CD4-positive, alpha-beta T cell (primary cell): ENCODE measurements at regions not wholly inside any gene's neighbourhood (a gene's known extent, or its start where the extent isn't known, plus 50 kb on each side); places are given as distances from the start of the nearest gene placed in this dataset.

Source experiments
- ATAC-seq: fragments of 200-7000 bp; cut with Tn5 transposase; one replicate; pipeline ENCODE4 v1.10.0; 2022; ENCODE audit warnings: mild to moderate bottlenecking; ENCODE audit not compliant: poor library complexity
- CTCF ChIA-PET: fragments of 350-600 bp; sonication (Branson Sonifier 250); formaldehyde crosslinking; loops from one replicate; lab custom pipeline; 2021; ENCODE audit warnings: antibody characterized with exemption, inconsistent platforms; lab: Charles Lee
- POLR2A ChIA-PET: fragments of 350-600 bp; sonication (Branson Sonifier 250); formaldehyde crosslinking; loops from one replicate; lab custom pipeline; 2021; ENCODE audit warnings: antibody characterized with exemption, inconsistent platforms; lab: Charles Lee
- DNase-seq, 14 experiments: peaks; one replicate each; pipeline ENCODE4 v3.0.0-alpha.2; 2013 to 2020; ENCODE audit warnings: mixed read lengths in 2 of 14
- H3K27ac ChIP-seq, 2 donors: one replicate each; pipeline versions ENCODE4 v1.5.1 to v1.7.0; 2013; ENCODE audit warnings: low read length in 2 of 2, low read depth in 1 of 2, mild to moderate bottlenecking in 1 of 2
- H3K27me3 ChIP-seq, 2 experiments: 1 replicate in 1 of 2; 2 replicates in 1 of 2; pipeline versions ENCODE4 v1.6.1 to v1.7.0; 2013; ENCODE audit warnings: low read length in 2 of 2, control low read depth in 1 of 2, mild to moderate bottlenecking in 1 of 2, moderate library complexity in 1 of 2; ENCODE audit not compliant: insufficient read depth in 2 of 2, control insufficient read depth in 1 of 2
- H3K36me3 ChIP-seq: one replicate; pipeline ENCODE4 v1.6.1; 2013; ENCODE audit warnings: low read length, control low read depth; ENCODE audit not compliant: insufficient read depth
- H3K4me1 ChIP-seq: one replicate; pipeline ENCODE4 v1.6.1; 2013; ENCODE audit warnings: low read length, control low read depth; ENCODE audit not compliant: insufficient read depth
- H3K4me3 ChIP-seq: one replicate; pipeline ENCODE4 v1.5.1; 2013; ENCODE audit warnings: mild to moderate bottlenecking, low read length, moderate library complexity
- H3K9me3 ChIP-seq, 2 experiments: 1 replicate in 1 of 2; 2 replicates in 1 of 2; pipeline versions ENCODE4 v1.6.1 to v1.7.0; 2013; ENCODE audit warnings: low read length in 2 of 2, mild to moderate bottlenecking in 2 of 2, control low read depth in 1 of 2, moderate library complexity in 1 of 2; ENCODE audit not compliant: control insufficient read depth in 1 of 2, insufficient read depth in 1 of 2
- H3K27ac Mint-ChIP-seq: one replicate; pipeline ENCODE4 v1.8.0; 2020; ENCODE audit warnings: mixed read lengths
- H3K27me3 Mint-ChIP-seq: one replicate; pipeline ENCODE4 v1.8.0; 2021; ENCODE audit warnings: mixed read lengths
- H3K36me3 Mint-ChIP-seq: one replicate; pipeline ENCODE4 v1.8.0; 2021; ENCODE audit warnings: low read depth, mixed read lengths
- H3K4me1 Mint-ChIP-seq: one replicate; pipeline ENCODE4 v1.8.0; 2021; ENCODE audit warnings: low read depth, mixed read lengths
- H3K4me3 Mint-ChIP-seq: one replicate; pipeline ENCODE4 v1.8.0; 2020; ENCODE audit warnings: mild to moderate bottlenecking, mixed read lengths
- H3K9me3 Mint-ChIP-seq: one replicate; pipeline ENCODE4 v1.8.0; 2020; ENCODE audit warnings: mixed read lengths
- intact Hi-C, 2 experiments: fragments of 100-400 bp; cut with DNase I in 1 of 2; cut with micrococcal nuclease in 1 of 2; formaldehyde crosslinking; loops; one replicate each; pipeline versions ENCODE4 v1.15.1 to v1.9.0; 2023 to 2025; cut with DNase I, micrococcal nuclease
- TF ChIP-seq, protein P1 (sequence below): fragments of 200-600 bp; IDR thresholded peaks from one replicate; pipeline ENCODE4 v1.8.0; 2022; ENCODE audit warnings: antibody characterized with exemption, mild to moderate bottlenecking

DNA sequence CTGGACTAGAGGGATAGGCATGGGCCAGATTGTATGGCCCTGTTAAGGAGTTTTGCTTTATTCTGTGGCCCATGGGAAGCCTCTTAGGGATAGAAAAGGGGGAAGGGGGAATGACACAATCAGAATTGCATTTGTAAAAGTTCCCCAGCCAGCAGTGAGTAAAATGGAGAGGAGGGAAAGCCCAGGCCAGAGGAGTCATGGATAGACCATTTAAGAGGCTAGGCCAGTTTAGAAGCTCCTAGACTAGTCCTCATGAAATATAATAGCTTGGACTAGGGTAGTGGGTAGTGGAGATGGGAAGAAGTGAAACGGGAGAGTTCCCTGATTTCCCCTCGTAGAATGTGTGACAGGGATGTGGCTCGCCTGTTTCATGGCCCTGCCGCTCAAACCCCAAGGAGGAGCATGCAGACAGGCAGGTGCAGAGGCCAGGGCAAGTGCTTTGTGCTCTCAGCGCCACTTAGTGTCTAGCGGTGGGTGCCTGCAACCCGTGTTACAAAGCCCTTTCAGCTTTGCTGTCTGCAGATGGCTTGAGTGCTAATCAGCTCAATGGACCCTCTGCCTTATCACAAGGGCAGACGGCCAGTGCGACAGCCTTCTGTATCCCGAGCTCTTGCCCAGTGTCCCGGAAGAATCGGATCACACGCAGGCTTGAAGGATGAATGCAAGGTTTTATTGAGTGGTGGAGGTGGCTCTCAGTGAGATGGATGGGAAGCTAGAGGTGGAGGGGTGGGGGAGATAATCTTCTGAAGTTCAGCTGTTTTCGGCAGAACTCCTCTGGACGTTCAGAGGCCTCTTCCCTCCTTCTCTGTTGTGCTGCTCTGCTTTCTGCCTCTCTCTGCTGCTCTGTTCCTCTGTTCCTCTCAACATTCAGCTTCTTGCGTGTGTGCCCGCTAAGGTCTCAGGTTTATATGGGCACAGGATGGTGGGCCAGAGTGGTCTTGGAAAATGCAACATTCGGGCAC is 141.1 kb downstream of the CEP57L1 start:
- Histone ChIP-seq H3K27ac (no peak overlapping the region), H3K4me1 (peaks cover 14% of the 10 kb centered on the region), H3K36me3 (no peaks in the 10 kb centered on the region), H3K4me3 (no peak overlapping the region), H3K27me3 (no peaks in the 10 kb centered on the region), H3K9me3 (no peaks in the 10 kb centered on the region)
- peak in 9 of 14 experiments; percentile 4 to 42 (median 15) for DNase-seq
- H3K9me3 Mint-ChIP-seq: no peaks in the 10 kb centered on the region
- peak overlapping the region; percentile 9 for H3K27ac Mint-ChIP-seq
- peak; percentile 57 for ATAC-seq
- POLR2A ChIA-PET: interaction anchor here (1.0 to 1.6 kb wide), 2 partner anchors 146 to 388 kb away, joined by 3 to 4 read pairs; partner anchors contain the start of genes ARMC2 and CD164
- H3K4me3 Mint-ChIP-seq: no peak overlapping the region
- CTCF ChIA-PET: no interaction called here
- intact Hi-C loops: no loop called here
- no peaks in the 10 kb centered on the region for H3K36me3 Mint-ChIP-seq
- no peaks in the 10 kb centered on the region for H3K27me3 Mint-ChIP-seq
- TF ChIP-seq, protein P1, sequence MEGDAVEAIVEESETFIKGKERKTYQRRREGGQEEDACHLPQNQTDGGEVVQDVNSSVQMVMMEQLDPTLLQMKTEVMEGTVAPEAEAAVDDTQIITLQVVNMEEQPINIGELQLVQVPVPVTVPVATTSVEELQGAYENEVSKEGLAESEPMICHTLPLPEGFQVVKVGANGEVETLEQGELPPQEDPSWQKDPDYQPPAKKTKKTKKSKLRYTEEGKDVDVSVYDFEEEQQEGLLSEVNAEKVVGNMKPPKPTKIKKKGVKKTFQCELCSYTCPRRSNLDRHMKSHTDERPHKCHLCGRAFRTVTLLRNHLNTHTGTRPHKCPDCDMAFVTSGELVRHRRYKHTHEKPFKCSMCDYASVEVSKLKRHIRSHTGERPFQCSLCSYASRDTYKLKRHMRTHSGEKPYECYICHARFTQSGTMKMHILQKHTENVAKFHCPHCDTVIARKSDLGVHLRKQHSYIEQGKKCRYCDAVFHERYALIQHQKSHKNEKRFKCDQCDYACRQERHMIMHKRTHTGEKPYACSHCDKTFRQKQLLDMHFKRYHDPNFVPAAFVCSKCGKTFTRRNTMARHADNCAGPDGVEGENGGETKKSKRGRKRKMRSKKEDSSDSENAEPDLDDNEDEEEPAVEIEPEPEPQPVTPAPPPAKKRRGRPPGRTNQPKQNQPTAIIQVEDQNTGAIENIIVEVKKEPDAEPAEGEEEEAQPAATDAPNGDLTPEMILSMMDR: no peak
- H3K4me1 Mint-ChIP-seq: peaks cover 7% of the 10 kb centered on the region

DNA sequence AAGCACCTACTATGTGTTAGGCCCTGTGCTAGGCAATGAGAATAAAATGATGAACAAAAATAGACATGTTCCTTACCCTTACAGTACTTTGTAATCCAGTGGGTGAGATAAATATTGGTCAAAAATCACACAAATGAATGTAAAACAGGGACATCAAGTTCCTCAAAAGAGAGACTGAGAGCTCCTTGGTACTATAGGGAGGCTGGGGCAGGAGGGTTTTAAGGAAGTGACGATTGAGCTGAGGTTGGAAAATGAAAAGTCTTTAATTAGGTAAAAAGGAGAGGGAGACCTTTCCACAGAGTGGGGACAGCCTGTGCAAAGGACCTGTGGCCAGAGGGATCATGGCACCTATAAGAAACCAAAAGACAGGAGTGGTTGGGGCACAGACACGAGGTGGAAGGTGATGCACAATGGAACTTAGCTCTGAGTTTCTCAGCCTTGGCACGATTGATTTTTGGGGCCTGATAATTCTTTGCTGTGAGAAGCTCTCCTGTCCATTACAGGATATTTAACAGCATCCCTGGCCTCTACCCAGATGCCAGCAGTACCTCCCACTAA is 140.3 kb downstream of the CEP57L1 start:
- no peaks in the 10 kb centered on the region for H3K36me3 Mint-ChIP-seq
- intact Hi-C loops: no loop called here
- H3K36me3 ChIP-seq: no peaks in the 10 kb centered on the region
- peaks cover 7% of the 10 kb centered on the region for H3K4me1 Mint-ChIP-seq
- H3K9me3 Mint-ChIP-seq: no peaks in the 10 kb centered on the region
- ChIA-PET CTCF (no interaction called here), POLR2A (interaction anchor here (1.6 kb wide), 1 partner anchor 147 kb away, joined by 4 read pairs; the partner anchor contains the start of gene CD164)
- H3K27ac ChIP-seq: no peak overlapping the region
- no peak overlapping the region for H3K4me3 ChIP-seq
- ATAC-seq (no peak), DNase-seq (no peak)
- H3K9me3 ChIP-seq: no peaks in the 10 kb centered on the region
- TF ChIP-seq, protein P1: no peak
- no peaks in the 10 kb centered on the region for H3K27me3 Mint-ChIP-seq
- peaks cover 14% of the 10 kb centered on the region for H3K4me1 ChIP-seq
- H3K27ac Mint-ChIP-seq: no peak overlapping the region
- no peaks in the 10 kb centered on the region for H3K27me3 ChIP-seq
- no peak overlapping the region for H3K4me3 Mint-ChIP-seq

DNA sequence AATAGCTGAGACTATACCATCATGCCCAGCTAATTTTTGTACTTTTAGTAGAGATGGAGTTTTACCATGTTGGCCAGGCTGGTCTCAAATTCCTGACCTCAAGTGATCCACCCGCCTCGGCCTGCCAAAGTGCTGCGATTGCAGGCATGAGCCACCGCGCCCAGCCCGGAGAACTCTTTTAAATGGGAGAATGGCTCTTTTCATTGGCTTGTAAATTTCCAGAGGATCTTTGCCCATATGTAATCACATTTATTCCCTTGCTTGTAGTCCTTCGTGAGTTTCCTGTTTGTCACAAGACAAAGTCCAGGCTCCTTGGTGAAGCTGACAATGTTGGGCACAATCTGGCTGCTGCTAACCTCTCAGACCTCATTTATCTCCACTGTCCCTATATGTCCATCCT is 135.1 kb downstream of the CEP57L1 start:
- Mint-ChIP-seq H3K4me1 (no peaks in the 10 kb centered on the region), H3K36me3 (no peaks in the 10 kb centered on the region), H3K27me3 (no peaks in the 10 kb centered on the region), H3K27ac (no peak overlapping the region), H3K4me3 (no peak overlapping the region), H3K9me3 (no peaks in the 10 kb centered on the region)
- no peak overlapping the region for H3K4me3 ChIP-seq
- H3K36me3 ChIP-seq: no peaks in the 10 kb centered on the region
- H3K27ac ChIP-seq: no peak overlapping the region
- CTCF ChIA-PET: no interaction called here
- ATAC-seq: no peak
- POLR2A ChIA-PET: no interaction called here
- intact Hi-C loops: no loop called here
- no peaks in the 10 kb centered on the region for H3K27me3 ChIP-seq
- no peaks in the 10 kb centered on the region for H3K9me3 ChIP-seq
- TF ChIP-seq, protein P1: no peak
- no peaks in the 10 kb centered on the region for H3K4me1 ChIP-seq
- DNase-seq: no peak
